DMS79 (cell line): ENCODE measurements at regions not wholly inside any gene's neighbourhood (a gene's known extent, or its start where the extent isn't known, plus 50 kb on each side); places are given as distances from the start of the nearest gene placed in this dataset.
"Not testable (repeated sequence)": the region's sequence is repeated elsewhere in the genome, so short reads cannot be mapped to it uniquely, and the experiment has no call there.

Experiments
- DNase-seq: peaks from one replicate; lab custom pipeline; 2025; lab: John Stamatoyannopoulos, UW

DNA sequence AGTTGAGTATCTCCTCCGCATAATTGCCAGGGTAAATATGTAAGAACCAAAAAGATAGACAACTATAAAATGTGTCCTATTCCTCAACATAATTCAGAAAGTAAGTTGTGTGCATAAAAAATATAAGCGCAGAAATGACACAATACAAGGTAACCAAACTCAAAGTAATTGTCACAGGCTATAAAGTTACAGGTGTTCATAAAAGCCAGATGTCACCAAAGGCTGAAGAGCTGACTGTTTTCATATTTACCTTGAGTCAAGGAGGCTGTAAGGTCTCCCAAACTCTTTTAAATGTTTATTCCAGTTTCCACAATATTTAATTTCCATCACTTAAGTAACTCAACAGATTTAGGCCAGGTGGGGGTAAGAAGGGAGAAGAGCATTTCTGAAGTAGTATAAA lies 192.2 kb upstream of the MARCKS start:
- DNase-seq, result no peak

DNA sequence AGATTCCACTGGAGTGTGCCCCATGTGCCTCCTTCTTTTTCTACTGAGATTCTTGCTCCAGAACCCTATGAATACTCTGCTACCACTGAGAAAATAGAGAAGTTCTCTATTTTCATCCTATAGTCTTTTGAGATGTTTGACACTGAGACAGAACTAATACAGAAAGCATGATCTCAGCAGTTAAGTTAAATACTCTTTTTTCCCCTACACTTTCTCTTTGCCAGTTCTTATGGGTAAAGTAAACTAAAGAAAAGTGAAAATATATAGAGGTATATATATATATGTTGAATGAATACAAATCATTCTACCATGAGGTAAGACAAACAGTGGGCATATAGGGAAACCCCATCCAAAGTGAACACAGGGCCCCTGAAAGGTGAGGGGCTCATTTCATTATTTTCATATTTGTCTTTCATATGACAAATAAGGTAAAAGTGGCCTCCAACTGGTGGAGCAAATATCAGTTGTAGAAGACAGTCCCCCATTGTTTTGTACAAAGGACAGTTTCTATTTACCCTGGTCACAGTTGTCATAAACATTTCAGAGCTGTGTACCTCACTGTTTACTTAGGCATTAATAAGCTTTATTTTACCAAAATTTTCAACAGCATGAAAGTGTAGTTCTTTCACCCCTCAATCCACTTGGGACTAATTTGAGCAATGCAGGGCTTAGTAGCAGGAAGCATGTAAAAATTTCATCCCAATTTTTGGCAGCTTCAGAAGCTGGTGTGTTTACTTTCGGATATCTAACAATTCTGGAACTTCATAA lies 188.3 kb upstream of the MARCKS start:
- no peak for DNase-seq

GRCh38 chr6:113669606-113670005 lies 187.5 kb upstream of the MARCKS start:
- DNase-seq, result no peak

GRCh38 chr6:113671421-113671820 lies 185.7 kb upstream of the MARCKS start:
- no peak for DNase-seq

- DNase-seq, result peak; percentile 55
These were observed 184.5 kb upstream of the MARCKS start for GRCh38 chr6:113672491-113673149.

- DNase-seq, result peak; percentile 86
These were observed 183.1 kb upstream of the MARCKS start for GRCh38 chr6:113674075-113674474.

- no peak for DNase-seq
These were observed 181.1 kb upstream of the MARCKS start for GRCh38 chr6:113676057-113676456.

DNA sequence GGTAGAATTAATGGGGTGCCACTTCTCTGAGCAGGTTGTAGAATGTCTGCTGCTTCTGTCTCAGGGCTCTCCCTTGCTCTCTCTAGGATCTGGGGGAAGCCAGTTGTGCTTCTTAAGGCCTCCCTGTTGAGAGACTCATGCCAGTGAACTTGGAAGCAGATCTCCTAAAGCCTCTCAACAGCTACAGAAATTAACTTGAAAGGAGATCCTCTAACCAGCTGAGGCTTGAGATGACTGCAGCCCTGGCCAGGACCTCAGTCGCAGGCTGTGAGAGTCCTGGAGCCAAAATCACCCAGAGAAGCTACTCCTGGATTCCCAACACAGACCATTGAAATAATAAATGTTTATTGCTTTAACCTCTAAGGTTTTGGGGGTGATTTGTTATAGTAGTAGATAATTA lies 180.2 kb upstream of the MARCKS start:
- DNase-seq, result no peak

- DNase-seq, result peak; percentile 41
These were observed 178.1 kb upstream of the MARCKS start for GRCh38 chr6:113679051-113679450.

DNA sequence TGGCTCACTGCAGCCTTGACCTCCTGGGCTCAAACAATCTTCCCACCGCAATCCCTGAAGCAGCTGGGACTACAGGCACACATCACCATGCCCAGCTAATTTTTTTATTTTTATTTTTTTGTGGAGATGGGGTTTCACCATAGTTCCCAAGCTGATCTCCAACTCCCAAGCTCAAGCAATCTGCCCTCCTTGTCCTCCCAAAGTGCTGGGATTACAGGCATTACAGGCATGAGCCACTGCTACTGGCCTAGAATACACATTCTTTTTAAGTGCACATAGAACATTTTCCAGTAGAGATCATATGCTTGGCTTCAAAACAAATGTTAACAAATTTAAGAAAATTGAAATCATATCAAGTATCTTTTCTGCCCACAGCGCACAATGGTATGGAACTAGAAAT lies 176.8 kb upstream of the MARCKS start:
- DNase-seq, result no peak

GRCh38 chr6:113683968-113684367 lies 173.2 kb upstream of the MARCKS start:
- DNase-seq, result no peak

GRCh38 chr6:113684382-113684901 lies 172.7 kb upstream of the MARCKS start:
- no peak for DNase-seq

DNA sequence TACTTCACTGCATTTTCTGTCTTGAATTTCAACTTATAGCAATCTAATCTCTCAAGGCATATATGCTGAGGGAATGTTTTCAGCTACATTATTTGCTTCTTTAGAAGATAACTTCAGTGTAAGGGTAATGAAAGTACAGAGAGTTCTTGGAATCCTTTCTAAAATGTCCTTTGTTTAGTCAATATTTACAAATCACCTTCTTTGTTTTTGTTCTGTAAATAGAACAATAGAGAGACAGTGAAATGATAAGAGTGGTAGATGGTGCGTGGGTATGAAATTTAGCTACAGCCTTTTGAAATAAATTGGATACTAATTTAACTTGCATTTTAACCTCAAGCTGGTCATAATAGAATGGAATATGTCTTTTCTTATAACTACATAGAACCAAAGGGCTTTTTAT lies 171.1 kb upstream of the MARCKS start:
- DNase-seq, result no peak

DNA sequence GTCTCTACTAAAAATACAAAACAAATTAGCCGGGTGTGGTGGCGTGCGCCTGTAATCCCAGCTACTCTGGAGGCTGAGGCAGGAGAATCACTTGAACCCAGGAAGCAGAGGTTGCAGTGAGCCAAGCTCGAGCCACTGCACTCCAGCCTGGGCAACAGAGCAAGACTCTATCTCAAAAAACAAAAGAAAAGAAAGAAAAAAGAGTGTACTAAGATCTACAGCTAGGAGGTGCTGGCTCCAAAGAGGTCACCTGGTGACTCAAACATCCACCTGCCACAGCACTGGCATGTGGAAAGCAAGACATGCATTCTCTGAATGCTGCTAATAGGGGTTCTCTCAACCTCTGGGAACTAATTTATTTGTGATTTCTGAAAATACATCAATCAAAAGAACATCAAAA lies 167.5 kb upstream of the MARCKS start:
- not testable (repeated sequence) for DNase-seq

DNA sequence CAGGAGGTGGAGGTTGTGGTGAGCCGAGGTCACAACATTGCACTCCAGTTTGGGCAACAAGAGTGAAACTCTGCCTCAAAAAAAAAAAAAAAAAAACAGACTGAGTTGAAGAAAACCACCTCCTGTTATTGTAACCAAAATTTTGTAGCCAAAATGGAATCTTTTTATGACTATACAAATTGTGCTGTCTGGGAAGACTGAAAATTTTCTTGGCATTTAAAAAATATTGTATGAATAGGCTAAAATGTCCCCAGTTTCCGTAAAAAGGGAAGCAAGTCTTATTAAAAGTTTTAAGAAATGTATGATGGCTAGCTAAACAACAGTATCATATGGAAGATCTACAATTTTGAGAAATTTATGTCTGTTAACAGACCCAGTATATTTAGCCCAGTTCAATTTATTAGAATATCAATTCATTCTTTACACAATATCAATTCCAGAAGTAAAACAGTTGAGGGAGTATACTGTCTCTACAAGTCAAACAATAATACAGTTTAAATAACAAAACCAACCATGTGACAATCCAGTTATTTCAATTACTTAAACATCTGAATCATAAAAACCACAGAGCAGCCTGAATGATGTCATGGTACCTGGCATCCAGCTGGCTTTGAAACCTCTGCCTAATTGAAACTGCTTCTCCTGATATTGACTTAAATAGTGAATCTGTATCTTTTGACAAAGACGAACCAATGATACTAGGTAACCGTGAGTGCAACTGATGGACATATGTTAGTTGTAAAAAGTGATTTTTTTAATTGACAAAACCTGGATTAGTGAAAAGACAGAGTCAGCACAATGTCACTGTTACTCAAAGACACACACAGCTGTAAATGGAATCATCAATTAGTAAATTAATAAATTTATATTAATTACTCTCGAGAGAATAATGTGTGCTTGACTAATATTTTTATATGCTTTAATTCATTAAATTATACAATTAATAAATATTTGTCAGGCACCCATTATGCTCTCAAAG lies 166.6 kb upstream of the MARCKS start:
- DNase-seq, result peak; percentile 19

DNA sequence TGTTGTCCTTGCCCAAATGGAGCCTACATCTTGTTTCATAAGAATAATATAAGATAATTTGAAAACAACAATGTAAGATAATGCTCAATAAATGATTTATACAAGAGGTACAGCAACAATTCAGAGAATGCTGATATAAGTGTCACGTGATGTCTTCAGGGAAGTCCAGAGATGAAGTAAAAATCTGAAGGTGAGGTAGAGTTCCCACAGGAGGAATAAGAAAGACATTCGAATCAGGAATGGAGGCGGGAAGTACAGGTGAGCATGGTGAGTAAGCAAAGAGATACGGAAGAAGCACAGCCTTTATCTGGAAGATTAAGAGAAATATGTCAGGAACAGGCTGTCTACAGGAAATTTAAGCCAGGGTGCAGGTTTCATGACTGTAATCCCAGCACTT lies 165.9 kb upstream of the MARCKS start:
- no peak for DNase-seq

DNA sequence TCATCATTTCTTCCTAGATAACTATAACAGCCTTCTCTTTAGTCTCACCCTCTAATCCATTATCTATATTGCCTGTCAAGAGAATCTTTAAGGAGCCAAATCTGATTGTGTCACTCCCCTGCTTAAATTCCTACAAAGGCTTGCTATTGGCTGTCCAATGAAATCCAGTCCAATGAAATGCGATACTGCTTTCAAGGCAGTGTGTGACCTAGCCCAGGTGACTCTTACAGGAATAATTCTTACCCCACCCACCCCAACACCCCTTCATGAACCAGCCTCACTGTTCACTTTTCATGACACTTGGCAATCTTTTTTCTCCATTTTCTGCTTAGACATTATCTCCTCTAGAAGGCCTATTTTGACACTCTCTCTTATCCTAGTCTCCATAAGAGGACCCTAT lies 163.3 kb upstream of the MARCKS start:
- no peak for DNase-seq

GRCh38 chr6:113694278-113695077 lies 162.7 kb upstream of the MARCKS start:
- DNase-seq, result no peak

- no peak for DNase-seq
These were observed 161.6 kb upstream of the MARCKS start for GRCh38 chr6:113695516-113695915.

GRCh38 chr6:113696960-113697359 lies 160.2 kb upstream of the MARCKS start:
- no peak for DNase-seq

GRCh38 chr6:113697632-113698410 lies 159.3 kb upstream of the MARCKS start:
- DNase-seq, result no peak
